Thyroid gland (tissue), 4 donors: ENCODE measurements at regions not wholly inside any gene's neighbourhood (a gene's known extent, or its start where the extent isn't known, plus 50 kb on each side); places are given as distances from the start of the nearest gene placed in this dataset.
"Not testable (repeated sequence)": the region's sequence is repeated elsewhere in the genome, so short reads cannot be mapped to it uniquely, and the experiment has no call there.

Experiments
- DNase-seq, 2 donors: peaks; one replicate each; pipeline ENCODE4 v3.0.0-alpha.2; 2019
- H3K27ac ChIP-seq, 3 donors: fragments of 200-600 bp; sonication (generic); 1 replicate in 2 of 3; 2 replicates in 1 of 3; pipeline ENCODE4 v1.5.1; 2016 to 2019; ENCODE audit warnings: mild to moderate bottlenecking in 1 of 3, moderate library complexity in 1 of 3
- H3K27me3 ChIP-seq: fragments of 200-600 bp; sonication (generic); one replicate; pipeline ENCODE4 v1.5.1; 2019
- H3K36me3 ChIP-seq, 2 donors: fragments of 200-600 bp; sonication (generic); one replicate each; pipeline ENCODE4 v1.5.1; 2016 to 2019
- H3K4me1 ChIP-seq, 2 donors: fragments of 200-600 bp; sonication (generic); one replicate each; pipeline ENCODE4 v1.5.1; 2017 to 2019
- H3K4me3 ChIP-seq, 3 donors: fragments of 200-600 bp; sonication (generic); replicated peaks in 1 of 3; 1 replicate in 2 of 3; 2 replicates in 1 of 3; pipeline ENCODE4 v1.5.1; 2016; ENCODE audit warnings: mild to moderate bottlenecking in 1 of 3
- H3K9me3 ChIP-seq: fragments of 200-600 bp; sonication (generic); one replicate; pipeline ENCODE4 v1.5.1; 2017
- POLR2A ChIP-seq, 2 donors: fragments of 450-650 bp; IDR thresholded peaks; one replicate each; pipeline ENCODE4 v1.6.1; 2017; ENCODE audit warnings: antibody characterized with exemption in 2 of 2, mild to moderate bottlenecking in 2 of 2, moderate library complexity in 1 of 2
- WGBS, 2 donors: methylation state at CpG; one replicate each; pipeline ENCODE4 v1.1.5; 2017; 5-methylcytosine and 5-hydroxymethylcytosine counted together
- intact Hi-C: fragments of 100-400 bp; cut with DNase I; formaldehyde crosslinking; loops from one replicate; pipeline ENCODE4 v1.15.1; 2023
- TF ChIP-seq, protein P1 (sequence below), 6 experiments: fragments of 200-600 bp in 3 of 6; fragments of 450-650 bp in 3 of 6; sonication (generic) in 3 of 6; IDR thresholded peaks; one replicate each; pipeline ENCODE4 v1.5.1; 2016 to 2019; ENCODE audit warnings: antibody characterized with exemption in 6 of 6, mild to moderate bottlenecking in 2 of 6, inconsistent platforms in 1 of 6, moderate library complexity in 1 of 6

DNA sequence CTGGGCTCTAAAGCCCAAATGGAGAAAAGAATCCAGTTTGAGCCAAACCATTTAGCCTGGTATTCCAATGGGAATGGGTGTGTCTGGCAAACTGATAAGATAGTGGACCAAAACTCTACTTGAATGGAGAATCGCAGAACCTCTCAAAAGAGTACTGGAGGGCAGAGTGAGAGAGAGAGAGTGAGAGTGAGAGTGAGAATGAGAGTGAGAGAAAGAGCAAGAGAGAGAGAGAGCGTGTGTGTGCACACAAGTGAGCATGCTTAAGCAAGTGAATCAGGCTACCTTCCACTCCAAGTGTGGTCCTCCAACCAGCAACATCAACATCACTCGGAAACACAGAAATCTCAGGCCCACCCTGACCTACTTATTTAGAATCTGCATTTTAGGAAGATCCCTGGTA is 58.8 kb downstream of the UQCRFS1 start:
- Histone ChIP-seq H3K27me3 (no peaks in the 10 kb centered on the region), H3K27ac (no peak overlapping the region), H3K9me3 (no peaks in the 10 kb centered on the region), H3K4me3 (no peak overlapping the region), H3K4me1 (no peaks in the 10 kb centered on the region), H3K36me3 (no peaks in the 10 kb centered on the region)
- WGBS, 2 donors, result 34 to 66% methylated on average over 3 of the region's 3 CpGs
- DNase-seq, result no peak
- intact Hi-C loops, result no loop called here
- TF ChIP-seq POLR2A (IDR thresholded peaks at IDR 0.05), result no peak

DNA sequence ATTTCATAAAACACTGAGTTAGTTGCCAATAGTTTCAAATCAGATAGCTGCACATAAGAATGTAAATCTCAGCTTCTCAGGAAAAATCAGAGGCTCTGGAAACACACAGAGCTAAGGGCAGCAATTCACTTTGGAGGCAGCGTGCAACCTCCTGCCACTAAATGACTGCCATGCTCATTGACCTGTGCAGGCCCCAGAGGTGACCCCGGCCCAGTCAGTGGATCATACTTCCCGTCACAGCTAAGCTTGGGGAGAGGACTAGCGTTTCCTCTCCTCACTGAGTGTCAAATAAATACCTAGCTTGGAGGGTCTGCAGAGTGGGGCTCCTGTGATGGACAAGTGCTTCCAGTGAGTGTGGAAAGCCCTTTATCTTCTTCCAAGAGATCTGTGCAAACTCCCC is 67.2 kb downstream of the UQCRFS1 start:
- Histone ChIP-seq H3K4me3 (no peak overlapping the region), H3K27ac (no peak overlapping the region), H3K4me1 (no peaks in the 10 kb centered on the region), H3K9me3 (no peaks in the 10 kb centered on the region), H3K27me3 (no peaks in the 10 kb centered on the region), H3K36me3 (no peaks in the 10 kb centered on the region)
- 24 to 31% methylated on average over 4 of the region's 4 CpGs for WGBS, 2 donors
- no peak for TF ChIP-seq POLR2A (IDR thresholded peaks at IDR 0.05)
- TF ChIP-seq, protein P1, sequence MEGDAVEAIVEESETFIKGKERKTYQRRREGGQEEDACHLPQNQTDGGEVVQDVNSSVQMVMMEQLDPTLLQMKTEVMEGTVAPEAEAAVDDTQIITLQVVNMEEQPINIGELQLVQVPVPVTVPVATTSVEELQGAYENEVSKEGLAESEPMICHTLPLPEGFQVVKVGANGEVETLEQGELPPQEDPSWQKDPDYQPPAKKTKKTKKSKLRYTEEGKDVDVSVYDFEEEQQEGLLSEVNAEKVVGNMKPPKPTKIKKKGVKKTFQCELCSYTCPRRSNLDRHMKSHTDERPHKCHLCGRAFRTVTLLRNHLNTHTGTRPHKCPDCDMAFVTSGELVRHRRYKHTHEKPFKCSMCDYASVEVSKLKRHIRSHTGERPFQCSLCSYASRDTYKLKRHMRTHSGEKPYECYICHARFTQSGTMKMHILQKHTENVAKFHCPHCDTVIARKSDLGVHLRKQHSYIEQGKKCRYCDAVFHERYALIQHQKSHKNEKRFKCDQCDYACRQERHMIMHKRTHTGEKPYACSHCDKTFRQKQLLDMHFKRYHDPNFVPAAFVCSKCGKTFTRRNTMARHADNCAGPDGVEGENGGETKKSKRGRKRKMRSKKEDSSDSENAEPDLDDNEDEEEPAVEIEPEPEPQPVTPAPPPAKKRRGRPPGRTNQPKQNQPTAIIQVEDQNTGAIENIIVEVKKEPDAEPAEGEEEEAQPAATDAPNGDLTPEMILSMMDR (IDR thresholded peaks at IDR 0.05), result no peak
- DNase-seq, result no peak
- intact Hi-C loops, result no loop called here

DNA sequence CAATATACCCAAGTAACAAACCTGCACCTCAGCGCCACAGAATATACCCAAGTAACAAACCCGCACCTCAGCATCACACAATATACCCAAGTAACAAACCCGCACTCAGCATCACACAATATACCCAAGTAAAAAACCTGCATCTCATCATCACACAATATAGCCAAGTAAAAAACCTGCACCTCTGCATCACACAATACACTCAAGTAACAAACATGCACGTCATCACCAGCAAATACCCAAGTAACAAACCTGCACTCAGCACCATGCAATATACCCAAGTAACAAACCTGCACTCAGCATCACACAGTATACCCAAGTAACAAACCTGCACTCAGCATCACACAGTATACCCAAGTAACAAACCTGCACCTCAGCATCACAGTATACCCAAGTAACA is 69.8 kb downstream of the UQCRFS1 start:
- H3K27me3 ChIP-seq, result no peaks in the 10 kb centered on the region
- H3K36me3 ChIP-seq, result no peaks in the 10 kb centered on the region
- no peaks in the 10 kb centered on the region for H3K4me1 ChIP-seq
- TF ChIP-seq POLR2A (IDR thresholded peaks at IDR 0.05), result no peak
- TF ChIP-seq, protein P1 (IDR thresholded peaks at IDR 0.05), result no peak
- H3K9me3 ChIP-seq, result no peaks in the 10 kb centered on the region
- intact Hi-C loops, result no loop called here
- H3K27ac ChIP-seq, result no peak overlapping the region
- H3K4me3 ChIP-seq, result no peak overlapping the region
- WGBS, 2 donors, result 79 to 91% methylated on average over 4 of the region's 4 CpGs
- no peak for DNase-seq

DNA sequence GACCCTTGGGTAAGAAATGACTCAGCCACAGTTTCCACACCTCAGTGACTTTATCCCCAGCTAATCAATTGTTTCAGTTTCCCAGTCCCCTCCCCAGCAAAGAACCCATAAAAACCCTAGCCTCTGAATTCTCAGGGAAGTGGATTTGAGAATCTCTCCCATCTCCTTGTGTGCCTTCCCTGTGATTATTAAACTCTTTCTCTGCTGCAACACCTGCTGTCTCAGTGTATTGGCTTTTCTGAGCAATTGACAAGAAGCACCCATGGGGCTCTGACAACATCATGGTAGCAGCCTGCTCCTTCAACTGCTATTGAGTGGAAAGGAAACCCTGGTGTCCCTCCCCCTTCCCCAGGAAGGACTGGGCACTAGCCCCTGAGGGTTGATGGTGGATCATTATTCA is 73.7 kb downstream of the UQCRFS1 start:
- intact Hi-C loops, result no loop called here
- DNase-seq, result no peak
- Histone ChIP-seq H3K4me1 (no peaks in the 10 kb centered on the region), H3K36me3 (no peaks in the 10 kb centered on the region), H3K9me3 (no peaks in the 10 kb centered on the region), H3K27me3 (no peaks in the 10 kb centered on the region), H3K4me3 (no peak overlapping the region), H3K27ac (no peak overlapping the region)
- TF ChIP-seq, protein P1 (IDR thresholded peaks at IDR 0.05), result no peak
- no peak for TF ChIP-seq POLR2A (IDR thresholded peaks at IDR 0.05)

DNA sequence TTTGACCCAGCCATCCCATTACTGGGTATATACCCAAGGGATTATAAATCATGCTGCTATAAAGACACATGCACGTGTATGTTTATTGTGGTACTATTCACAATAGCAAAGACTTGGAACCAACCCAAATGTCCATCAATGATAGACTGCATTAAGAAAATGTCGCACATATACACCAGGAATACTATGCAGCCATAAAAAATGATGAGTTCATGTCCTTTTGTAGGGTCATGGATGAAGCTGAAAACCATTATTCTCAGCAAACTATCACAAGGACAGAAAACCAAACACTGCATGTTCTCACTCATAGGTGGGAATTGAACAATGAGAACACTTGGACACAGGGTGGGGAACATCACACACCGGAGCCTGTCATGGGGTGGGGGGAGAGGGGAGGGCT is 74.7 kb downstream of the UQCRFS1 start:
- H3K27me3 ChIP-seq, H3K4me1 ChIP-seq, H3K4me3 ChIP-seq, intact Hi-C loops, H3K27ac ChIP-seq, H3K9me3 ChIP-seq, DNase-seq, H3K36me3 ChIP-seq: not testable (repeated sequence)
- WGBS, 2 donors, result 76 to 89% methylated on average over 3 of the region's 3 CpGs

DNA sequence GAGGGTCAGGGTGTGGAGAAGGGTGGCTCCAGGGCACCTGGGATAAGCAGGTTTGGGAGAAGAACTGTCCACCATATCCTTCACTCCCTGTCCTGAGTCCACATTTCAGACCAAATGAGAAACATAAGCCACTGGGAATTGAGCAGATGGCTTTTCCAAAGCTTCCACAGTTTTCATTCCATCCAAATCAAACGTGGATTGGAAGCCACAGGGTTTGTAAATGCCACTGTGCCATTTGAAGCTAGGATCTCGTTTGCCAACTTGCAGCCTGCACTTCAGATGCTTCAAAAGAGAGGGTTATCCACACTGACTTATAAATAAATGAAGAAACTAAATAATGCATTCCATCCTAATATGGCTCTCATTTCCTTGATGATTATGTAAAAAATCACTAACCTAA is 81.5 kb downstream of the UQCRFS1 start:
- DNase-seq, result no peak
- Histone ChIP-seq H3K27ac (no peak overlapping the region), H3K27me3 (no peaks in the 10 kb centered on the region), H3K9me3 (no peaks in the 10 kb centered on the region), H3K36me3 (no peaks in the 10 kb centered on the region), H3K4me3 (no peak overlapping the region), H3K4me1 (no peaks in the 10 kb centered on the region)
- intact Hi-C loops, result no loop called here
- 36 to 38% methylated on average over 2 of the region's 2 CpGs for WGBS, 2 donors
- TF ChIP-seq, protein P1 (IDR thresholded peaks at IDR 0.05), result no peak
- TF ChIP-seq POLR2A (IDR thresholded peaks at IDR 0.05), result no peak
